HG03060 (cell line): ENCODE measurements at regions not wholly inside any gene's neighbourhood (a gene's known extent, or its start where the extent isn't known, plus 50 kb on each side); places are given as distances from the start of the nearest gene placed in this dataset.
"Not testable (repeated sequence)": the region's sequence is repeated elsewhere in the genome, so short reads cannot be mapped to it uniquely, and the experiment has no call there.

Source experiments
- ATAC-seq: cut with Tn5 transposase; IDR thresholded peaks from one replicate; pipeline ENCODE4 v1.9.1; 2021; ENCODE audit warnings: low read depth, moderate number of reproducible peaks; ENCODE audit not compliant: unreplicated experiment

DNA sequence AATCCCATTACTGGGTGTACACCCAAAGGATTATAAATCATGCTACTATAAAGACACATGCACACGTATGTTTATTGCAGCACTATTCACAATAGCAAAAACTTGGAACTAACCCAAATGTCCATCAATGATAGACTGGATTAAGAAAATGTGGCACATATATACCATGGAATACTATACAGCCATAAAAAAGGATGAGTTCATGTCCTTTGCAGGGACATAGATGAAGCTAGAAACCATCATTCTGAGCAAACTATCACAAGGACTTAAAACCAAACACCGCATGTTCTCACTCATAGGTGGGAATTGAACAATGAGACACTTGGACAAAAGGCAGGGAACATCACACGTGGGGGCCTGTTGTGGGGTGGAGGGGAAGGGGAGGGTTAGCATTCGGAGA lies 76.8 kb upstream of the RREB1 start:
- not testable (repeated sequence) for ATAC-seq

DNA sequence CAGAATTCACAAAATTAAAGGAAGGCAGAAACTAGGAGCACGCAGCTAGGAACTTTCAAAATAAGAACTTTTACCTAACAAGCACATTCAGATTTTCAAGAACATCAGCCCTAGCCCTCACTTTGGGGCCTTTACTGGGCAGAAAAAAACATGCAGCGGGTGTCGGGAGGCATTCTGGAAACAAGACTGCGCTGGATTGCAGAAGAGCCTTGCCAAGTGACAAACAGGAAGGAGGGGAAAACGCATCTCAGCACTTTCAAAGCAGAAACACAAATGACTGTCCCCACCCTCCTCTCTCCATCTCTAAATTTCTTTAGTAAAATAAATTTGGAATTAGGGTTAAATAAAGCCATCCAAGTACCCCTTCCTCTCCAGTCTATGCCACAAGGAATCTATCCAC lies 74.6 kb upstream of the RREB1 start:
- ATAC-seq: no peak

DNA sequence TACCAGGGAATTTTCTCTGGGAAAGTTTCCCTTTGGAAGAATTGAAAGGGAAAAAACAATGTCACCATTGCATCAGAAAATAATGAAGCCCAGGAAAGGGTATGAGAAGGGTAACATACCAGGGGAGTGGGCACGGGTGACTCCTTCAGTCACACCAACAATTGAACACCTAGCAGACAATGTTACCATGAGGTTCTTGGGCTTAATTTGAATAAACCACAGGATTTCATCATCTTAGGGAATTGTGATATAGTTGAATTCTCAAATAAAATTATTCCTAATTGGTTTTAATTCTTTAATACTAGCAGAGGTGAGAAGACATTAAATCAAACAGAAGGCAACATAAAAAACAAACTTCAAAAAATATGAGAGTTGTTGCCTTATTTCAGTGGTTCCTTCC lies 73.7 kb upstream of the RREB1 start:
- no peak for ATAC-seq

DNA sequence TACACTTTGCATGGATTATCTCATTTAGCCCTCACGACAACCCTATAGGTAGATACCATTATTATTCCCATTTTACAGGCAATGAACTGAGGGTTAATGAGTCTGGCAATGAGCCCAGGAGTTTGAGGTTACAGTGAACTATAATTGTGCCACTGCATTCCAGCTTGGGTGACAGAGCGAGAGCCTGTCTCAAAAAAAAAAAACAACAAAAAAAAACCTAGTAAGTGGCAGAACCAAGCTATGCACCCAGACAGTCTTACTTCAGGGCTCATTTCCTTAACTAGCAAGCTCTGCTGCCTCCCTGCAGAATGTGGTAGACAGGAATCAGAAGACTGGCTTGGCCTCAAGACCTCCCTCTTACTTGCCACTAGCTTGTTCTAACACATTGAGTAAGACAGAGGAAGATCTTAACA lies 71.9 kb upstream of the RREB1 start:
- ATAC-seq: no peak

DNA sequence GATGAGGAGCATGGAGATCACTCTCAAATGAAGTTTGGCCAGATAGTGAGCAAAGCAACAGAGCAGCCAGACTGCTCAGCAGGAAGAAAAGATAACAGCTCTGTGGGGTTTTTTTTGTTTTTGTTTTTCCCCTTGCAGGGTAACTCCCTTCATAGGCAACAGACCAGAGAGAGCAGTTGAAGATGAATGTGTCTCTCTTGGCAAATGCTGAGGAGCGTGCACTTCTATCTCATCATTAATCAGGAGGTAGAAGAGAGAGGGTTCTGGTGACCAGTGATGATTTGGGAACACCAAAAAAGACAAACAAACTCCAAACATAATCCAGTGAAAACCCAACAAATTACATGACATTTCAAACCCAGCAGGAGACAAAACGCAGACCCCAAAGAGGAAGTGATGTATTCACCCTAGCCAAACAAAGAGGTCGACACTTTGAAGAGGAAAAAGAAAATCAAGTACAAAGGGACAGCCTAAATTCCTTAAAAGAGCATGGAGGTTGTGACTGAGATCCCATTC lies 66.2 kb upstream of the RREB1 start:
- ATAC-seq: no peak

DNA sequence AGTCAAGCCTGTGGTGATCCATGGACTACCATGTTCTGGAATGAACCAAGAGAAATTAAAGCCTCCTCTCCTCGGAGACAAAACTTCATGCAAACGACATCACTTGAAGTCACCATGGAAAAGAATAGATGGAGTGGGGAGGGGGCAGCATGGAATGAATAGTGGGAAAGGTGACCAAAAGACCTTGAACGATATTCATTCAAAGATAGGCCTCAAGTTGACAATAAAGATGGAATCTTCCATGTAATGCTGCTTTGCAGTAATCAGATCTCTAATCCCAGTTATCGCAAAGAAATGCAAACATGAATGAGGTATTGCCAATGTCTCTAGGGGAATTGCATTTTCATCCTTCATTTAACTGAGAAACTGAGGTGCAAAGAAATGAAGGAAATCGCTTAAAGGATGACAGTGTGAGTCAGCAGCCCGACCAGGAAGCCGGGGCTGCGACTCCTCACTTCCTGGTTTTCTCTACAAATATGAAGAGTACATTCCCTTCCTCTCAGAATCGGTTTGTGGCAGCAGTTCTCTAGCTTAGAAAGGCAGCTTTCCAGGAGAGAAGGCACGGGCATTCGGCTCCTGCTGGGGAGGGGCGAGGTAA lies 65.6 kb upstream of the RREB1 start:
- no peak for ATAC-seq

DNA sequence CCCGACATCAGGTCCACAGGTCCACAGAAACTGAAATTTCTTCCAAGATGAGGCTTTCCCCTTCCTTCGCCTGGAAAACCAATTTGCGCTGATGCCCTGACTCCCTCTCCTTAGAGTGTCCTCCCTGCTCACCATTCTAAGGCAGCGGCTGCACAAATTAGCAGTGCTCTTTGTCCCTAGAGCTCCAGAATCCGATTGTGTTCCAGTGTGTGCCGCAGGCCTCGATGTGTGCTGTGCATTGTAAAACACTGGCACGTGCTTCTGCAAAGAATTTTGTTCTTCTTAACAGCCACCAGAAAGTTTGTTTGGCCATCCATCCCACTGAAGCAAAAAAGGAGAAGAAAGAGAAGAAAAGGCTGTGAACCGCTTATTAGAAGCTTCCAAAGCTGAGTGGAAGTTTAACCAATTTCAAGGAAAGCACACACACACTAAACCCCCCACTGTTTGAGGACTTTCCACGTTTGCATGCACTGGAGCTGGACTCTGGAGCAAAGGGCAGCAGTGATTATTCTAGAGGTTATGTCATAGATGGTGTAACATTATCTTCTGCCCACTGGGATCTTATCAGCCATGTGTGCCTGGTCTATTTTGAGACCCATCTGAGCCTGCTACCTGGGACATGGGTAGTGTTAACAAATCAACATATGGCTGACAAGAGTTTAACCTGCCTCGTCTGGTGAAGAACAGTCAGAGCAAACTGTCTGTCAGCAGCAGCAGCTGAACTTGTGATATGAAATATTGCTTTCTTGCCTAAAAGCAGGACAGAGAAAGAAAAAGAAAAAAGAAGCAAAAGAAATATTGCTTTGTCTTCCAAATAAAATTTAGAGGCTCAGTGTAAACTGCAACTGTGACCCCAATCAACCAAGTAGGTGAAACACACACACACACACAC lies 64.9 kb upstream of the RREB1 start:
- ATAC-seq: no peak

DNA sequence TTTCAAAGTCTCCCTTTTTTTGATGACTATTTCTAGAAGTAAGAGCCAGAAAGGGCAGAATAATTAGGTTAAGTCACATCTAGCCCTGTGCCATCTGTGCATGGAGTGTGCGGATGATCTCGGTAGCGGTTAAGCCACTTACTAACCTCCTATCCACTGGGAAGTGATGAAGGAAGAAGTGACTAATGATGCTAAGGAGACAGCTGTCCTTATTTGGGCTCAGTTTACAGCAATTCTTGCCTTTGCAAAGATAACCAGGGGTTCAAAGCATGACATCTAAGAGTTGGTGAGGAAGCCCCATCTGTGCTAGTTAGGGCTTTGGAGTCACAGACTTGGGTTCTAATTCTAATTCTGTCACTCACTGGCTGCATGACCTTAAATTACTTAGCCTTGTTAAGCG lies 62.4 kb upstream of the RREB1 start:
- no peak for ATAC-seq

DNA sequence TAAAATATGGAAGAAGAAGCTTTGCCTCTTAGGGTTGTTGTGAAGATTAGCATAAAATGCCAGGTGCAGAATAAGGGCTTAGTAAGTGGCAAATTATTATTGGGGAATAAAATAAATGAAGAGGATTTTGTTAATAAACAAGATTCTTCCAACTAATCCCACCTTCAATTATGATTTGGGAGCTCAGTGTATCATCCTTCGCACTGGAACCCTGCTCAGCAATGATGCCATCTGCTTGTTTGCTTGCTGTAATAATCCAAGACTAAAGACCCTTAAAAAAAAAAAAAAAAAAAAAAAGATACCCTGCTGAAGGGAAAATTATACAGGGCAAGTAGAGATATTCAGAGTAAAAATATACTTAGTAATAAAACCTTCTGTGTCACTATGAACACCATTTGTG lies 62.0 kb upstream of the RREB1 start:
- ATAC-seq: no peak

DNA sequence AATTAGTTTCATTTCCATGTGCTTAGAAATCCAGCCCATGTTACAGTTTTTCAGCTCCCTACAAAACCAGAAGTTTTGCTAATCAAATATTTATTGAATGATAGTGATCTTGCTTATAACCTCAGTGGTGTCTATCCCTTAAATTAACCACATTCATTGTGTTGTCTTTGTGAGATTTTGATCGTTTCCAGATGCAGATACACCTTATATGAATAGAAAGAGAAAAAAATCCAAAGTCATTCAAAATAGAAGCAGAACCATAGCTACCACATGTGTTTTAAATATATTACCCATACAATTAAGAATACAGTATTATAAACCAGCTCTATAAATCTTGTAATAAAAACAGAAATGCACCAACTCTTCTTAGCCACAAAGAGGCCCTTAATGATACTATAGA lies 60.6 kb upstream of the RREB1 start:
- no peak for ATAC-seq

DNA sequence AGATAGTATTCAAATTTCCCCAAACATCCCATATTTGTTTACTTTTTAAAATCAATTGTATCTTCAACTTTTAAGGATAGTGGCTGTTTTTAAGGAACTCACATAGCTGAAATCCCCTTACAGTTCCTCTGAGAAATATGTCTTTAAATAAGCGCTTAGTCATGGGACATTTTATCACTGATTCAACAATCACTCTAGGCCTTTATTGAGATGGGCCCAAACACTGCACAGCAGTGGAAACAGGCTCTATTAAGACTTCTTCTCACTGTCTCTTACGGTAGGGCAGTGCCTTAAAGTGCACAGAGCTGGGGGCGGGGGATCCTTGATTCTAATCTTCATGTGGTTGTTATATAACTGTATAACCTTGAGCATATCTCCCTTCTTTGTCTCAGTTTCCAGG lies 59.8 kb upstream of the RREB1 start:
- ATAC-seq: no peak

DNA sequence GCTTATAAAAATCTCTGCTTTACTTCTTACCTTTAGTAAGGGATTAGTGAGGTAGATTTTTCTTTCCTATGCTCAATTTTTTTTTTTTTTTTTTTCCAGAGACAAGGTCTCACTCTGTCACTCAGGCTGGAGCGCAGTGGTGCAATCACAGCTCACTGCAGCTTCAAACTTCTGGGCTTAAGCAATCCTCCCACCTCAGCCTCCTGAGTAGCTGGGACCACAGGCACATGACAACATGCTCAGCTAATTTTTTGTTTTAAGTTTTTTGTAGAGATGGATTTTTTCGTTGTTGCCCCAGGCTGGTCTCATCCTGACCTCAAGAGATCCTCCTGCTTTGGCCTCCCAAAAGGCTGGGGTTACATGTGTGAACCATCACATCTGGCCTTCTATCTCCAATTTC lies 58.9 kb upstream of the RREB1 start:
- no peak for ATAC-seq

DNA sequence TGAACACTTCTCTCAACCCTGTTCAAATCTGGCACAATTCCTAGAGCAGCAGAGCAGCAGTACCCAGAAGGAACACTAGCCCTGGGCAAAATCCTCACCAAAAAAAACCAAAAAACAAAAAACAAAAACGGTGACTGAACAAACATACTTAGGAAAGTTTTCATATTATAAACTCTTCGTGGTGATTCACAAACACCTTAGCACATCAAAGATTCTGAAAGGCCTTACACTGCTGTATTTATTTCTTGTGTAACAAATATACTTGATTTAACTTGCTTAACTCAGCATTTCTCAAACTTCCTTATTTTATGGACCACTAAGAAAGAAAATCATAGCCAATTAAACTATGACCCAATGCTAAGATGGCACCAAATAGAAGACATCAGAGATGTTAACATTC lies 57.8 kb upstream of the RREB1 start:
- no peak for ATAC-seq

DNA sequence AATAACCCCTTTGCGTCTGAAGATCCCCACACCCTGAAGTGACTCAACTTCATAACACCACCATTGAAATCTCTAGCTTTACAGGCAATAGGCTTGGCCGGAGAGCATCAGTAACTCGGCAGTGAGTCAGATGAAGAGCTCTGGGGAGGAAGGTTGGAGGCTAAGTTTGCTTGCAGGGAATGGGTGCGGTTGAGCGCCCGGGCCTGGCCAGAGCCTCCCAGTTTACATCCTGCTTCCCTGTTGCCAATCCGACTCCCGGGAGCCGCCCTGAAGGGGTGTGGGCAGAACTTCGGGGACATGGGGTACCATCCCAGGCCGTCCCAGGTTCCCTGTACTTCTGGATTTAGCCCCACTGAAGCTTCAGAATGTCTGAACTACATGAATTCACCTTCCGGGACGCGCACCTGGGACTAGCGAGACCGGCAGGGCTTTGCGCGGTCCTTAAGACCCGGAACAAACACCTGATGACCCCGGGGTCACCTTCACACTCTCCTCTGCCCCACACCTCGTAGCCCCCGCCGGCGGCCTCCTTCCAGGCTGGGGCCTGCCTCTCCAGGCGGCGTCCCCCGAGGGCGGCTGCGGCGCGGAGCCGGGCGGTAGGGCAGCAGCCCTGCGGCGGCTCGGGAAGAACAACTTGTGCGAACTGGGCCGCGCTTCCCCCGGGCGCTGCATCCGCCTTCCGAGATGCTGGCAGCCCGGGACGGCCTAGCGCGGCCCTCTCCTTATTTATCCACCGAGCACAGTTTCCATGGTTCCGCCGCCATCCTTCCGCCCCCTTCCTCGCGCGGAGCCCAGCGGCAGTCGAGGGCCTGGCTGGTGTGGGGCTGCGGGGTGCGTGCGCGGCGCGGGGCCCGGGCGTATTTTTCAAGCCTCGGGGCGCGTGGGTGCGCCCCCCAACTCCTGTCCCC lies 56.6 kb upstream of the RREB1 start:
- no peak for ATAC-seq

DNA sequence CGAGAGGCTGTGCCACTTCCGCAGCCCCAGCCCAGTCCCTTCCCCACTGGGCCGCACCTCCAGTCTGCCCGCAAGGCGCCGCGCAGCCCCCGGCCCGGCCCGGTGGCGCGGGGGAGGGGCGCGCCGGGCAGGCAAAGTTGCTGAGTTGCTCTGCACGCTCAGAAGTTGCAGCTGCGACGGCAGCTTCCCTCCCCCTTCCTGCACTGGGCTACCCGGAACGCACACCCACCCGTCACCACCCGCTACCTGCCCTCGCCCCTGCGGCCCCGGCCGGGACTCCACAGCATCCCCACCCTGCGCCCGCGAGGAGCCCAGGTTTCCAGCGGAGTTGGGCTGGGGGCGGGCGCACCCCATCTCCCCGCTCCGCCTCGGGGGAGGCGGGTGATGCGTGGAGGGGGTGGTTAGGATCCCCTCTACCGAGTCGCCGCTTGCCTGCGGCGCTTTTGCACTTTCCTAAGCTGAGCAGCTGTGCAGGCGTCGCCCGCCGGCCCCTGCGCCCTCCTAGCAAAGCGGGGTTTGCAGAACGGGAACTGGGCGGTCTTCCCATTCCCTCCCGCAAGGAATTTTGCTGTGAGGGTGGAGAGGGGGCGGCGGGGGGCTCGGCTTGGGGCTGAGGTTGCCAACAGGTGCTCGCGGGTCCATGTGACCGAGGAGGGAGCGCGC lies 55.9 kb upstream of the RREB1 start:
- ATAC-seq: no peak

DNA sequence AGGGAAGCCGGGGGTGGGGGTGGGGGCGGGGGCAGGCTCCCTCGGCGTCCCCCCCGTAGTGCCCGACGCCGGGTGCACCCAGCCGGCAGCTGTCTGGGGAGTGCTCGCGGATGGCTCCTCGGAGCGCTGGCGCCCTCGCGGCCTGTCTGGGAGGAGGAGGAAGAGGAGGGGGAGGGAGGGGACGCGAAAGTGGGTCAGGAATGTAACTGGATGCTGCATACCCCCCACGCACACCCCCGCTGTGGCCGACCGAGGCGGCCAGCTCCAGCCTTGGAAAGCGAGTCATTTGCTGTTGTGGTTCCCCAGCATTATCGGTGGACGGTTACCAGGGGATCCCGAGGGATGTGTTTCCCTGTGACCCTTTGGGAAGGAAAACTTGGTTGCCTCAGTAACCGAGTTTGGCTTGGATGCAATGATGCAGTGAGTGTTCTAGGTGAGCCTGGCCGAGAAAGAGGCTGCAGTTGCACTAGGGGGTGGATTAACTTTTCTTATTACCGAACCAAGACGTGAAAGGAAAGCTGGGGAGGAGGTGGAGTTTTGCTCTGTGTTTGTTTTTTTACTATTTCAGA lies 55.2 kb upstream of the RREB1 start:
- ATAC-seq: no peak

DNA sequence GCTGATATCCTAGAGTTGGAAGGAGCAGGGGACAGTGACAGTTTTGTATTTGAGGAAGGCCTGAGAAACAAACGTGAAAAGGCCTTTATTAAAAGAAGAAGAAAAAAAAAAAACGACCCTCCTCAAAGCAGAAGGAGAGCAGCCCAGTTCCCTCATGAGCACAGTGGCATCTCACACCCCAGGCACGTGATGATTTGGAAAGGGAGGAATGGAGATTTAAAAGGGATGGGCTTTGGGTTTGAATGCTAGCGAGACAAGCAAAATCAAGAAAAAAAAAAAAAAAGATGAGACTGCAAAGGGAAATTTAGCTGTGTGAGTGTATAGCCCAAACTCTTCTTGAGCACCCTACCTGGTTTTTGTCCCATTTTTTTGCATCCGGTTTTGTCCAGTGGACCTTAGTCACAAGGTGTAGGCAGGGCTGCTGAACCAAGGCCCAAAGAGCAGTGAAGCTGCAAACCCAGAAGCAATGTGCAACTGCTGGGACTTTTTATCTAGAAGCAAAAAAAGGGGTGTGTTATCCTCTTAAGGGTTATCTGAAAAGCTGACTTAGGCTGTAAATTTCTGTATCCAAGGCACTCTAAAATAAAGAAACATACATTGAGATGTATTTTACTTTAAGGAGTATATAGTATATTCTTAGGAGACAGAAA lies 54.5 kb upstream of the RREB1 start:
- ATAC-seq: no peak
